Activated T-cell treated with anti-CD3 and anti-CD28 coated beads for 1 hour (primary cell): ENCODE measurements at regions not wholly inside any gene's neighbourhood (a gene's known extent, or its start where the extent isn't known, plus 50 kb on each side); places are given as distances from the start of the nearest gene placed in this dataset.
"Not testable (repeated sequence)": the region's sequence is repeated elsewhere in the genome, so short reads cannot be mapped to it uniquely, and the experiment has no call there.

Experiments
- DNase-seq: peaks from one replicate; pipeline ENCODE4 v3.0.0-alpha.2; 2020; ENCODE audit warnings: low read depth

DNA sequence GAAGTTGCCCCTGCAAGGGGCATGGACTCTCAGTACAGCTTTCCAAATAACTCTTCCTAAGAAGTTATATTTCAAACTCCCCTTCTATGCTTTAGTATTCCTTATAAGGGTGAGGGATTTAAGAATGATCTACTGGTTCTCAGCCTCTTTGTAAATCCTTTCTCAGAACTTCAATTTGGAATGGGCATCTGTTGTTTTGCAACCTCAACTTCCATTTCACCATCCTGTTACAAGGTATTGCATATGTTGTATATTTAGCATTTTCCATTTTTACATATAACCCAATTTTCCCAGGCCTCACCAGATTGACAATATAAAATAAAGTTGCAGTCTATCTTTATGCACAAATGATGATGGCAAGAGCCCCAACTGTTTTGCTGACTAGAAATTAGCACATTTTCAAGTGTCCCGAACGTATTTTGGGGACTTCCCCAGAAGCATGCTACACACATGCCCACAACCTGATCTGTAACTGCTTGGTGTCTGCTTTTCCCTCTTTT lies 154.9 kb upstream of the CARMIL1 start:
- no peak for DNase-seq

DNA sequence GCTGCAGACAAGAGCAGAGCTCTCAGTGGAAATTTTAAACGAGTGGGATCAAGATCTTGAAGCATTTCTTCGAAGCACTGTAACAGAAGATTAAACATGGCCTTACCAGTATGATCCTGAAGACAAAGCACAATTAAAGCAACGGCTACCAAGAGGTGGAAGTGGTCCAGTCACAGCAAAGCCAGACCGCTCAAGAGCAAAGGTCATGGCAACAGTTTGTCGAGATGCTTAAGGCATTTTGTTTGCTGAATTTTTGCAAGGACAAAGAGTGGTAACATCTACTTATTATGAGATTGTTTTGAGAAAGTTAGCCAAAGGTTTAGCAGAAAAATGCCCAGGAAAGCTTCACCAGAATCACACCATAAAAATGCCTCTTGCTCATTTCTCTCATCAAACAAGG lies 153.4 kb upstream of the CARMIL1 start:
- DNase-seq = no peak

DNA sequence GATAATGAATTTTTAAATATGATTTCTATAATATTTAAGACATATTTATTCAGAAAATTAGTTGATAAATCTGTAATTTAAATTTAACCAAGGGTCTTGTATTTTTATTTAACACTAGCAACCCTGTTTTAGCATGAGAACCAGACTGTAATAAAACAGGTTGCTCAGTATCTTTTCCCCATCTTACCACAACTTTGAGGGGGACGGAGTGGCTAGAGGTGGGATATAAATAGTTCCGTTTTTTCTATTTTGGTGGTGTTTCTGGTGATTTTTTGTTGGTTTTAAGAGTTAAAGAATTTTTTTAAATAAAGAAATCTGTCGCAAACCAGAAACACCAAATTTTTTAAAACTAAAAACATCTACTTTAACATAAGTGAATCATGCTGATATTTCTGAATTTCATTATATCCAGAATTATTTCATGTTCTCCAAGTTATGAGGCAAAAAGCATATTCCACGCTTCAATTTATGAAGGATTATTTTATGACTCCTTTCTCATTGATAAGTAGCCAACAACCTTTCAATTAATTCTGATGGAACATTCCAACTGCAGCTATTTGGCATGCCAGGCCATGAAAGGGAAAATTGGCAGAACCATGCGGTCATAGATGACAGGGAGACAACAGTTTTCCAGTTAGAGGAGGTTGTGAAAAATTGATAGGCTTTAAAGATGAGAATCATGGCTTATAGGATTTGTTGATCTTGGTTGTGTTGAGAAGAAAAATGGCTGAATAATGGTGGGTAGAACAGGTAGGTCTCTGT lies 151.9 kb upstream of the CARMIL1 start:
- DNase-seq = no peak

- DNase-seq = no peak
Measured at GRCh38 chr6:25130518-25130917, 148.7 kb upstream of the CARMIL1 start.

- no peak for DNase-seq
Measured at GRCh38 chr6:25132934-25133333, 146.2 kb upstream of the CARMIL1 start.

GRCh38 chr6:25133568-25133967 lies 145.6 kb upstream of the CARMIL1 start:
- DNase-seq = no peak

GRCh38 chr6:25136854-25137253 lies 142.3 kb upstream of the CARMIL1 start:
- no peak for DNase-seq

DNA sequence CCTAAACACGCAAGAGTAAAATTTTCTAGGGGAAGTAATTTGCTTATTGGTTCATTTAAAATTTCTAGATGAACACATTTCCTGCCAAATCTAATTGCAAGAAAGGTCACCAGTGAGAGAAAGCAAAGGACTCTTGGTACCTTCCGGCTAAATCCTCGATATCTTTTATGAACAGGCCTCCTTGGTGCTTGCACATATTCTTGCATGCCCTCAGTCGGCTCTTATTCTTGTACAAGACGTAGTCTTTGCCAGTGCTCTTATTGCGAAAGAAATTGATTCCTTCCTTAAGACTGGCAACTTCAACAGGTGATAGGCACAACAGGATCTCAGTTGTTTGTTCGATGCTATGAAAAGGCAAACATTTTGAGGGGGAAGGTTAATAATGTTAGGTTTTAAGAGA lies 141.7 kb upstream of the CARMIL1 start:
- DNase-seq = no peak

GRCh38 chr6:25137916-25138232 lies 141.3 kb upstream of the CARMIL1 start:
- no peak for DNase-seq

- peak; percentile 33 for DNase-seq
Measured at GRCh38 chr6:25138233-25138933, 140.8 kb upstream of the CARMIL1 start.

DNA sequence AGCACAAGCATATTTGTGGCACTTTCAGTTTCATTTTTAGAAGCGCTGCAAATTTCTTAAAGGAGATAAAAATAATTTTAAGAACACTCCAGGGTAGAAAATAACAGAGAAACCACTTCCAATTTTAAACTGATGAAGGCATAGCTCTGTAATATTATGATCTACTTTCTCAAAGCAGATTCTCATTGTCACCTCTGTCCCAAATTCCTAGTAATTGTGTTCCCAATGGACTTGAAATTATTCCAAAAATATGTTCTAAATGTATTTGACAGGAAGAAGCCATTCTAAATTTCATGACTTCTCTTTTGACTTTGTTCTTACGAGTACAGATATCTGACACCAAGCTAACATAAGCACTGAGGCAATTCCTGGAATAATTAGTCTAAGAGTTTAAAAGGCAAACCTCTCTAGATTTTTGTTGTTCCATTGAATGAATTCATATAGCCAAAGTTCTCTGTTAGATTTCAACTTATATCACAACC lies 140.2 kb upstream of the CARMIL1 start:
- no peak for DNase-seq

DNA sequence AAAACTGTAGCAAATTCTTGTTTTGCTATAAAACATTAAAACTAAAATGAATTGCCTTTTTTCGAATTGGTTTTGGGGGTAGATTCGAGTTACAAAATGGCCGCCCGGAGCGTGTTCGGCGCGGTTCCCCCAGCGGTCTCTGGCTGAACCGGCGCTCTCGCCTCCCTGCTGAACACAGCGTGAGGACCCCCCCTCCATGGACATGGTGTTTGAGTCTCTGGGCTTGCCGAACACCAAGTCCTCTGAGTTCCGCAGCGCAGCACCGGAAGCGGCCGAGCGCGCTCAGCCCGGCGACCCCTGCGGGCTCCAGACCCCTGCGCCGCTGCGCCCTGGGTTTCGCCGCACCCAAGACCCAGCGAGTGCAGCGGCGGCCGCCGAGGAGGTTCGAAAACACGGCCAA lies 139.6 kb upstream of the CARMIL1 start:
- not testable (repeated sequence) for DNase-seq

- DNase-seq = no peak
Measured at GRCh38 chr6:25142506-25142905, 136.7 kb upstream of the CARMIL1 start.

DNA sequence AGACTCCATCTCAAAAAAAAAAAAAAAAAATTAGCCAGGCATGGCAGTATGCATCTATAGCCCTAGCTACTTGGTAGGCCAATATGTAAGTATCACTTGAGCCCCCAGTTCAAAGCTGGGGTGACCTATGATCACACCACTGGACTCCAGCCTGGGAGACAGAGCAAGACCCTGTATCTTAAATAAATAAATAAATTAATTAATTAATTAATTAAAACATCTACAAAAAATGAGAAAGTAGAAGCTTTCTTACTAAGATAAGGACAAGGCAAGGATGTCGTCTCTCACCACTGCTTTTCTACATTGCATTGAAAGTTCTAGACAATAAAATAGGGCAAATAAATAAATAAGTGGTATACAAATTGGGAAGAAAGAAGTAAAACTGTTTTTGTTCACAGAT lies 134.3 kb upstream of the CARMIL1 start:
- DNase-seq = no peak

GRCh38 chr6:25147223-25147622 lies 132.0 kb upstream of the CARMIL1 start:
- no peak for DNase-seq

GRCh38 chr6:25150031-25150430 lies 129.1 kb upstream of the CARMIL1 start:
- DNase-seq = no peak

- DNase-seq = no peak
Measured at GRCh38 chr6:25150863-25151262, 128.3 kb upstream of the CARMIL1 start.

DNA sequence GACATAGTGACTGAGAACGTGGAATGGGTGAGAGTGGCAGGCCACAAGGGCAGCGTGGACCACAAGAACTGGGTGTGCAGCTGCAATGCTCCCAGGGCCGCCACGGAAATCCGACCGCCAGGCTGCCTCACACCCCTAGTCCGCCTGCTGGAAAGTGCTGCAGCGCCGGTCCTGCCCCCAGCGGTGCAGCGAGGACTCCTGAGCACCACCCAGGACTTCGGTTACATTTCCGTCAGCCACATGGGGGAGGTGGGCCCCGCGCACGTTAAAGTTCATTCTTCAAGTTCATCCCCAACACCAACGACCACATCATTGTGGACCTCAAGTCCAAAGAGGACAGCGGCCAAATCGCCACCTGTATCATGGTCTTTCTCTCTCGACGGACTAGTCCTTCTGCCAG lies 126.1 kb upstream of the CARMIL1 start:
- DNase-seq = no peak

DNA sequence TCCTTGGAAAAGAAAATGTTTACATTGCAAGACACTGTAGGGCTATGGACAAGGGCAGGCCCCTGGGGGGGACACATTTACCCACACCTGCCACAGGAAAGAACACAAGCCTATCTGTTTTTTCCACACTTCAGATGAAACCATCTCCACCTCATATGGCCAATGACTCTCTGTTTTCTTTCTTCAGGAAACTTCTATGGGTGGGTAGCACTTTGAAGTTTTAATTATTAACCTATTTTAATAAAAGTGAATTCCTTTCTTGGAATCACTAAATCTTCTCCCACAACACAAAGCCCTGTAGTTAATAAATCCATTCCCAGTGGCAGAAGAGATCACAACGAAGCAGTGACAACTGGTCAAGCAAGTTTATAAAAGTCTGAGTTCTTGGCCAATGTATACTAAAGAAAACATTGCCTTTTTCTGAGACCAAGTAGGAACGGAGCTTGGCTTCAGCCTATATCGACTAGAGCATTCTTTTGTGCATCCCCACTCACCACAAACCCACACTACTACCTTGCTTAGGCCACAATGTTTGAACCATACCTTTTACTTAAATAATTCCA lies 125.1 kb upstream of the CARMIL1 start:
- no peak for DNase-seq

- DNase-seq = no peak
Measured at GRCh38 chr6:25155211-25155610, 124.0 kb upstream of the CARMIL1 start.

DNA sequence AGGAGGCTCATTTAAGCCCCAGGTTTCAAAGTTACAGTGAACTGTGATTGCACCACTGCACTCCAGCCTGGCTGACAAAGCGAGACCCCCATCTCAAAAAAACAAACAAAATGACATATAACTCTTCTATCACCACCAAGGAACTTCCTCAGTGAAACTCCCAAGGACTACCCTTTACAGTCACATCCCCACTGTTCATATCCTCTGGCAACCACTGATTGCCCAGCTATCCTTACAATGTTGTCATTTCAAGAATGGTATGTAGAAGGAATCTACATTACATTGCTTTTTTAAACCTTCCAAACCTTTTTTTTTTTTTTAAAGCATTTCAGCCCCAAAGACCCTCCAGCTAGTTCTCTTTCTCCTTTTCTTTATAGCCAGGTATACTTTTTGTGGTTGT lies 123.1 kb upstream of the CARMIL1 start:
- DNase-seq = no peak

DNA sequence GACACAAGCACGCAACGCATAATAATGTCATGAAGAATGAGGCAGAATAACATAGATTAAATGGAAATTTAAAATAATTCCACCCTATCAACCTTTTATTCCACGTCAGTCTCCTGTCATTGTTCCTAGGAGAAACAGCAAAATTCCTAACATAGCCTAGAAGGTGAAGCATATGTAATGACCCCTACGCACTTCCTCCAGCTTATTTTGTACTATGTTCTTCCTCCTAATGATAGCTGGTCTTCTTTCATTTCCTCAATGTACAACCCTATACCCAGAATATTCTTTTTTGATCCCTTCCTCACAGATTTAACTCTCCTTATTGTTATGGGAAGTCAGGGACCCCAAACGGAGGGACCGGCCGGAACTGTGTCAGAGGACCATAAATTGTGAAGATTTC lies 122.0 kb upstream of the CARMIL1 start:
- DNase-seq = no peak

DNA sequence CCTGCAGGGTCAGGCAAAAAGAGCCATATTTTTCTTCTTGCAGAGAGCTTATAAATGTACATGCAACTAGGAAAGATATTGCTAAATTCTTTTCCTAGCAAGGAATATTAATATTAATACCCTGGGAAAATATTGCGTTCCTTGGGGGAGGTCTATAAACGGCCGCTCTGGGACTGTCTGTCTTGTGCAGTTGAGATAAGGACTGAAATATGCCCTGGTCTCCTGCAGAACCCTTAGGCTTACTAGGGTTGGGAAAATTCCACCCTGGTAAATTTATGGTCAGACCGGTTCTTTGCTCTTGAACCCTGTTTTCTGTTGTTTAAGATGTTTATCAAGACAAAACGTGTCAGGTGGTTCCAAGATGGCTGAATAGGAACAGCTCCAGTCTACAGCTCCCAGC lies 121.3 kb upstream of the CARMIL1 start:
- DNase-seq = no peak
